ENCODE measurements at regions not wholly inside any gene's neighbourhood (a gene's known extent, or its start where the extent isn't known, plus 50 kb on each side); places are given as distances from the start of the nearest gene placed in this dataset.

DNA sequence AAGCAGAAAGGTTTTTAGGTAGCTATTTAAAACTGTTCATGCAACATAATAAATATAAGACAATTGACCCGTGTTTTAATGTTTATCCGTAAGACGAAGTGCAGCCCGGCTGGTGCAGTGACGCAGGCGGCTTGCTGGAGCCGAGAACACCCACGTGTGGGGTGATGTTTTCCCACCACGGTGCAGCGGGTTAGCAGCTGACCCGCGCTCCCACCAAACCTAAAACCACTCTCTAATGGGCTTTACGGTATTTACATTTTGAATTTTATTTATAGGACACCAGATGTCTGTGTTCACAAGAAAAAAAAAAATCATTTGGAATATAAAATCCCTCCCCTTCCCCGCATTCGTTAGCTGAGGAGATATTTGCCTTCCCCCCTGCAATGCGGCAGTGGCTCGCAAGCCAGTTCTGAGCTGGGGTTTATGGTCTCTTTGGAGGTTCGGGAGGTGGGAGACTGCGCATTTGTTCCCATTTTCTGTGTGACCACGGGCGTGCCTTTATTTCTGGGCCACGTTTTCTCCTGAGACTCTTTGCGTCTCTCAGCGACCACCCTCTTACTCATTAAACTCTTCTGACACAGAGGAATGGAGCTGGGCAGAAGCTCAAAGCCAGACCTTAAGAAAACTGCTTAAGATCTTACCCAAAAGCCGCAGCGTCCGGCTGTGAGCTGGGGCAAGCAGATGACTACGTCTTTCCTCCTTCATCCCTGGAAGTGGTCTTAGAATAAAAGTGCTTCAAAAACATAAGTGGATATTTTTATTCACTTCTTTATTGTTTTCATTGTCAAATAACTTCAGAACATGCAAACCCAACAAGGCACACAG, 301.1 kb downstream of the IRF8 start:
- no peak for TF ChIP-seq EZH2 (IDR thresholded peaks at IDR 0.05; ENCODE audit: low read length, unreplicated experiment)
- TF ChIP-seq, protein P1, sequence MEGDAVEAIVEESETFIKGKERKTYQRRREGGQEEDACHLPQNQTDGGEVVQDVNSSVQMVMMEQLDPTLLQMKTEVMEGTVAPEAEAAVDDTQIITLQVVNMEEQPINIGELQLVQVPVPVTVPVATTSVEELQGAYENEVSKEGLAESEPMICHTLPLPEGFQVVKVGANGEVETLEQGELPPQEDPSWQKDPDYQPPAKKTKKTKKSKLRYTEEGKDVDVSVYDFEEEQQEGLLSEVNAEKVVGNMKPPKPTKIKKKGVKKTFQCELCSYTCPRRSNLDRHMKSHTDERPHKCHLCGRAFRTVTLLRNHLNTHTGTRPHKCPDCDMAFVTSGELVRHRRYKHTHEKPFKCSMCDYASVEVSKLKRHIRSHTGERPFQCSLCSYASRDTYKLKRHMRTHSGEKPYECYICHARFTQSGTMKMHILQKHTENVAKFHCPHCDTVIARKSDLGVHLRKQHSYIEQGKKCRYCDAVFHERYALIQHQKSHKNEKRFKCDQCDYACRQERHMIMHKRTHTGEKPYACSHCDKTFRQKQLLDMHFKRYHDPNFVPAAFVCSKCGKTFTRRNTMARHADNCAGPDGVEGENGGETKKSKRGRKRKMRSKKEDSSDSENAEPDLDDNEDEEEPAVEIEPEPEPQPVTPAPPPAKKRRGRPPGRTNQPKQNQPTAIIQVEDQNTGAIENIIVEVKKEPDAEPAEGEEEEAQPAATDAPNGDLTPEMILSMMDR (conservative IDR thresholded peaks at IDR 0.05; ENCODE audit: low read depth, low read length), result no peak

All from PC-3 (cell line).